H9 (cell line): ENCODE measurements at regions not wholly inside any gene's neighbourhood (a gene's known extent, or its start where the extent isn't known, plus 50 kb on each side); places are given as distances from the start of the nearest gene placed in this dataset.

ENCODE experiments used
- DNase-seq: peaks from one replicate; pipeline ENCODE4 v3.0.0-alpha.2; 2017
- H2AFZ ChIP-seq: one replicate; pipeline ENCODE4 v1.6.1; 2013; ENCODE audit warnings: mild to moderate bottlenecking, low read length, control low read depth, moderate library complexity
- H2AK5ac ChIP-seq: 2 replicates; pipeline ENCODE4 v1.6.1; 2013; ENCODE audit warnings: low read length, control low read depth, mixed read lengths; ENCODE audit not compliant: insufficient read length
- H2BK120ac ChIP-seq: one replicate; pipeline ENCODE4 v1.6.1; 2013; ENCODE audit warnings: low read depth, mild to moderate bottlenecking, low read length, control low read depth, inconsistent platforms; ENCODE audit not compliant: poor library complexity, severe bottlenecking
- H2BK12ac ChIP-seq: 2 replicates; pipeline ENCODE4 v1.6.1; 2013; ENCODE audit warnings: low read length, control low read depth, mixed read lengths, low read depth; ENCODE audit not compliant: insufficient read length
- H2BK15ac ChIP-seq: 2 replicates; pipeline ENCODE4 v1.6.1; 2013; ENCODE audit warnings: low read depth, low read length, control low read depth
- H2BK20ac ChIP-seq: one replicate; pipeline ENCODE4 v1.6.1; 2013; ENCODE audit warnings: low read depth, mild to moderate bottlenecking, low read length, control low read depth, inconsistent platforms; ENCODE audit not compliant: poor library complexity, severe bottlenecking
- H2BK5ac ChIP-seq: 2 replicates; pipeline ENCODE4 v1.6.1; 2013; ENCODE audit warnings: low read length, control low read depth, mixed read lengths; ENCODE audit not compliant: insufficient read length
- H3K14ac ChIP-seq: 2 replicates; pipeline ENCODE4 v1.6.1; 2013; ENCODE audit warnings: low read length, control low read depth; ENCODE audit not compliant: insufficient read depth
- H3K18ac ChIP-seq: 2 replicates; pipeline ENCODE4 v1.6.1; 2013; ENCODE audit warnings: low read depth, mild to moderate bottlenecking, mixed read lengths, low read length, control low read depth; ENCODE audit not compliant: insufficient read length
- H3K23ac ChIP-seq: 2 replicates; pipeline ENCODE4 v1.6.1; 2013; ENCODE audit warnings: low read length, control low read depth, mixed read lengths, low read depth; ENCODE audit not compliant: insufficient read length
- H3K23me2 ChIP-seq: 2 replicates; pipeline ENCODE4 v1.6.1; 2013; ENCODE audit warnings: low read depth, mild to moderate bottlenecking, mixed read lengths, low read length, control low read depth; ENCODE audit not compliant: insufficient read length, poor library complexity, severe bottlenecking
- H3K27ac ChIP-seq: 2 replicates; pipeline ENCODE4 v1.5.1; 2013; ENCODE audit warnings: low read length, control low read depth, mixed read lengths, low read depth; ENCODE audit not compliant: insufficient read length
- H3K27me3 ChIP-seq: 2 replicates; pipeline ENCODE4 v1.6.1; 2013; ENCODE audit warnings: low read length, control low read depth, inconsistent platforms; ENCODE audit not compliant: insufficient read depth
- H3K4ac ChIP-seq: 2 replicates; pipeline ENCODE4 v1.6.1; 2013; ENCODE audit warnings: low read depth, mild to moderate bottlenecking, control low read depth, inconsistent platforms, low read length, moderate library complexity
- H3K4me1 ChIP-seq: 2 replicates; pipeline ENCODE4 v1.6.1; 2013; ENCODE audit warnings: low read length, control low read depth, inconsistent platforms; ENCODE audit not compliant: insufficient read depth
- H3K4me2 ChIP-seq: 2 replicates; pipeline ENCODE4 v1.6.1; 2013; ENCODE audit warnings: low read length, control low read depth, mixed read lengths; ENCODE audit not compliant: insufficient read length, insufficient read depth
- H3K56ac ChIP-seq: 2 replicates; pipeline ENCODE4 v1.6.1; 2013; ENCODE audit warnings: low read depth, mild to moderate bottlenecking, mixed read lengths, low read length, control low read depth; ENCODE audit not compliant: insufficient read length
- H3K79me1 ChIP-seq: 2 replicates; pipeline ENCODE4 v1.6.1; 2013; ENCODE audit warnings: low read depth, mild to moderate bottlenecking, moderate library complexity, low read length, control low read depth, inconsistent platforms; ENCODE audit not compliant: insufficient read depth, poor library complexity, severe bottlenecking
- H3K79me2 ChIP-seq: 2 replicates; pipeline ENCODE4 v1.6.1; 2013; ENCODE audit warnings: low read length, control low read depth, inconsistent platforms; ENCODE audit not compliant: insufficient read depth
- H3K9ac ChIP-seq: 2 replicates; pipeline ENCODE4 v1.6.1; 2013; ENCODE audit warnings: low read length, control low read depth, mixed read lengths; ENCODE audit not compliant: insufficient read length; ENCODE audit errors: extremely low read depth
- H3K9me3 ChIP-seq: one replicate; pipeline ENCODE4 v1.6.1; 2013; ENCODE audit warnings: low read depth, low read length, inconsistent platforms; ENCODE audit not compliant: control insufficient read depth
- H3T11ph ChIP-seq: one replicate; pipeline ENCODE4 v1.6.1; 2013; ENCODE audit warnings: mild to moderate bottlenecking, low read length, control low read depth, inconsistent platforms
- H4K20me1 ChIP-seq: one replicate; pipeline ENCODE4 v1.6.1; 2013; ENCODE audit not compliant: control insufficient read depth, insufficient read length, insufficient read depth
- H4K5ac ChIP-seq: 2 replicates; pipeline ENCODE4 v1.6.1; 2013; ENCODE audit warnings: low read depth, mild to moderate bottlenecking, mixed read lengths, low read length, control low read depth; ENCODE audit not compliant: insufficient read length
- H4K8ac ChIP-seq: replicated peaks from 2 replicates; pipeline ENCODE4 v1.6.1; 2013; ENCODE audit warnings: low read length, control low read depth, mixed read lengths, low read depth; ENCODE audit not compliant: insufficient read length
- H4K91ac ChIP-seq: 2 replicates; pipeline ENCODE4 v1.6.1; 2013; ENCODE audit warnings: low read depth, mild to moderate bottlenecking, moderate library complexity, mixed read lengths, low read length, control low read depth; ENCODE audit not compliant: insufficient read length
- H3K27ac Mint-ChIP-seq, 3 experiments: 2 replicates in 2 of 3; 3 replicates in 1 of 3; pipeline ENCODE4 v1.8.0; 2020 to 2021; ENCODE audit warnings: mixed read lengths in 3 of 3, mild to moderate bottlenecking in 1 of 3, moderate library complexity in 1 of 3
- H3K27me3 Mint-ChIP-seq: 2 replicates; pipeline ENCODE4 v1.8.0; 2021; ENCODE audit warnings: low read depth, mild to moderate bottlenecking, moderate library complexity, mixed read lengths
- H3K36me3 Mint-ChIP-seq, 3 experiments: 2 replicates in 2 of 3; 3 replicates in 1 of 3; pipeline ENCODE4 v1.8.0; 2020 to 2021; ENCODE audit warnings: low read depth in 3 of 3, mixed read lengths in 3 of 3; ENCODE audit not compliant: insufficient read depth in 1 of 3
- H3K4me1 Mint-ChIP-seq, 2 experiments: 2 replicates each; pipeline ENCODE4 v1.8.0; 2020; ENCODE audit warnings: mixed read lengths in 2 of 2
- H3K4me3 Mint-ChIP-seq, 2 experiments: 2 replicates in 1 of 2; 3 replicates in 1 of 2; pipeline ENCODE4 v1.8.0; 2020 to 2021; ENCODE audit warnings: mild to moderate bottlenecking in 2 of 2, mixed read lengths in 2 of 2, moderate library complexity in 1 of 2
- H3K9me3 Mint-ChIP-seq, 2 experiments: 2 replicates in 1 of 2; 3 replicates in 1 of 2; pipeline ENCODE4 v1.8.0; 2020; ENCODE audit warnings: mild to moderate bottlenecking in 2 of 2, mixed read lengths in 2 of 2, moderate library complexity in 1 of 2
- WGBS: extraction: QIAGEN DNeasy Blood & Tissue Kit; methylation state at CpG from one replicate; pipeline ENCODE4 v1.1.7; 2013; ENCODE audit warnings: missing lambda C conversion rate, low lambda C conversion rate, mixed read lengths; ENCODE audit not compliant: insufficient read length; ENCODE audit errors: extremely low coverage; 5-methylcytosine and 5-hydroxymethylcytosine counted together
- TF ChIP-seq, protein P1 (sequence below): fragments of 200-600 bp; sonication (generic); conservative IDR thresholded peaks from 3 replicates; pipeline ENCODE4 v1.8.0; 2021; ENCODE audit warnings: antibody characterized with exemption, mild to moderate bottlenecking

- Histone ChIP-seq H4K8ac (no peak overlapping the region), H4K91ac (no peak overlapping the region), H4K20me1 (no peaks in the 10 kb centered on the region), H3K4me1 (no peaks in the 10 kb centered on the region), H2BK20ac (no peak overlapping the region), H3T11ph (no peak overlapping the region), H3K4ac (no peak overlapping the region), H3K18ac (no peak overlapping the region), H2AFZ (no peak overlapping the region), H3K79me1 (no peaks in the 10 kb centered on the region), H3K56ac (no peak overlapping the region), H2BK120ac (no peak overlapping the region), H2BK12ac (no peak overlapping the region), H3K9me3 (no peaks in the 10 kb centered on the region), H2AK5ac (no peak overlapping the region), H3K27ac (no peak overlapping the region), H2BK5ac (no peak overlapping the region), H3K27me3 (no peaks in the 10 kb centered on the region), H3K79me2 (no peaks in the 10 kb centered on the region), H3K23me2 (no peaks in the 10 kb centered on the region), H3K9ac (no peak overlapping the region), H2BK15ac (no peak overlapping the region), H3K14ac (no peak overlapping the region), H3K4me2 (no peak overlapping the region), H3K23ac (no peak overlapping the region), H4K5ac (no peak overlapping the region)
- no CpG with 5 or more reads among the region's 4 CpGs for WGBS
- Mint-ChIP-seq H3K27me3 (no peaks in the 10 kb centered on the region), H3K36me3 (peaks cover 0 to 5% (median 2%) of the 10 kb centered on the region in 3 experiments; a peak in 3 of 7 replicates), H3K27ac (no peak overlapping the region), H3K9me3 (no peaks in the 10 kb centered on the region; a peak in 2 of 5 replicates), H3K4me1 (peaks cover 3 to 10% of the 10 kb centered on the region in 2 experiments), H3K4me3 (no peak overlapping the region)
- TF ChIP-seq, protein P1, sequence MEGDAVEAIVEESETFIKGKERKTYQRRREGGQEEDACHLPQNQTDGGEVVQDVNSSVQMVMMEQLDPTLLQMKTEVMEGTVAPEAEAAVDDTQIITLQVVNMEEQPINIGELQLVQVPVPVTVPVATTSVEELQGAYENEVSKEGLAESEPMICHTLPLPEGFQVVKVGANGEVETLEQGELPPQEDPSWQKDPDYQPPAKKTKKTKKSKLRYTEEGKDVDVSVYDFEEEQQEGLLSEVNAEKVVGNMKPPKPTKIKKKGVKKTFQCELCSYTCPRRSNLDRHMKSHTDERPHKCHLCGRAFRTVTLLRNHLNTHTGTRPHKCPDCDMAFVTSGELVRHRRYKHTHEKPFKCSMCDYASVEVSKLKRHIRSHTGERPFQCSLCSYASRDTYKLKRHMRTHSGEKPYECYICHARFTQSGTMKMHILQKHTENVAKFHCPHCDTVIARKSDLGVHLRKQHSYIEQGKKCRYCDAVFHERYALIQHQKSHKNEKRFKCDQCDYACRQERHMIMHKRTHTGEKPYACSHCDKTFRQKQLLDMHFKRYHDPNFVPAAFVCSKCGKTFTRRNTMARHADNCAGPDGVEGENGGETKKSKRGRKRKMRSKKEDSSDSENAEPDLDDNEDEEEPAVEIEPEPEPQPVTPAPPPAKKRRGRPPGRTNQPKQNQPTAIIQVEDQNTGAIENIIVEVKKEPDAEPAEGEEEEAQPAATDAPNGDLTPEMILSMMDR, result peak; percentile 47; the same call in 2 of the 3 replicates
- DNase-seq, result peak; percentile 43
These were observed 861.2 kb upstream of the EYS start for GRCh38 chr6:66568271-66568670.
